GM18861 (cell line): ENCODE measurements at regions not wholly inside any gene's neighbourhood (a gene's known extent, or its start where the extent isn't known, plus 50 kb on each side); places are given as distances from the start of the nearest gene placed in this dataset.
"Not testable (repeated sequence)": the region's sequence is repeated elsewhere in the genome, so short reads cannot be mapped to it uniquely, and the experiment has no call there.

Experiments used
- ATAC-seq: cut with Tn5 transposase; IDR thresholded peaks from one replicate; pipeline ENCODE4 v1.9.1; 2021; ENCODE audit not compliant: unreplicated experiment

DNA sequence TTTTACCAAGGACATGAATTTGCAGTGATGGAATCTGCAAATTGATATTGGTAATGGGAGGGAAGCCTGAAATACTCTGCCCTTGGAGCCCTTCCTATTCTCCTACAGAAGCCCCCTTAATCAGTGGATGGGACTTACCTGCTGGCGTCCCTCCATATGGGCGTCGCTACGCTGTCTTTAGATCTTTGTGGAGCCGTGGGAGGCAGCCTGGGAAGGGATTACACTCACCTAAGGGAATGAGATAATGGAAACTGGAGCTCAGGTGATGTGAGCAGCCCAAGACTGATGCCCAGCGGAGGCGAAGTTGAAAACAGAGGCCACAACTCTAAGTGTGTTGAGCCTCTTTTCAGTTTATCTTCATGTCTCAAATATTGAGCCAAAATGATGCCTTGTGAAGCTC, 306.6 kb downstream of the MYCN start:
- no peak for ATAC-seq

- ATAC-seq, result no peak
These were observed 306.0 kb downstream of the MYCN start for GRCh38 chr2:16246281-16246850.

DNA sequence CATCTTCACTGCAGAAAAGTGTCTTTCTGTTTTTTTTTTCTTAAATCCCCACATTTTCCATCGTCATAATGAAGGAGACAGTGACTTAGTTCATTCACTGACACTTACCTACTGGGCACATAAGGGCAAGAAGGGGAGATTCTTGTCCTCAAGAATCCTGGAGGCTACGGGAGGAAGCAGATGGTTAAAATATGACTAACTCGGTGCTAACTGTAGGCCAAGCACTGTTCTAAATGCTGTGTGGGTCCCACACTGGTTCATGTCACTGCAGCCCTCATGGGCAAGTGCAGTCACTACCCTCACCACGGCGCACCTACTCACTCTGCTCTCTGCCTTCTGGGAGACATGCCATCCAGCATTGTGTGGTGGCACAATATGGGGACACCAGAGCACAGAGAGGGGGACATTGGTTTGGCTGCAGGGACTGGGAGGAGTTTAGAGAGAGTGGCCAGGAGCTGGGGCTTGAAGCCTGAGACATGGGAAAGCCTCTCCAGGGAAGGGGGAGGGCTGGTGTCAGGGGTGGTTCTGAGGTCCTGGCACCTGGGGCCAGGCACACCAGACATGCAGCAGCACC, 305.2 kb downstream of the MYCN start:
- ATAC-seq, result no peak

DNA sequence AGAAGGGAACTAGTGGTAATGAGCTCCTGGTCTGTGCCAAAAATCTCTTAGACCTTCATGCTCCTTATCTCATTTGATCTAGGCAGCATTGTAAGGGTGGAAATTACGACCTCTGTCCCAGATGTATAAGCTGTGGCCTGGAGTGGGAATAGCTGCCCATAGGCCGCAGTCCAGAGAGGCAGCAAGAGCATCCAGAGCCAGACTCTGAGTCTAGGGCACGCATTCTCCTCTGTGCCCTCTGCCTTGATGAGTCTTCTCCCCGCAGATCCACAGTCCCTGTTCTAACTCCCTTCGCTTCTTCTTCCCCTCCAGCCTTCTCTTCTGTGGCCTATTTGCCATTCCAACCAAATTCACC, 304.6 kb downstream of the MYCN start:
- ATAC-seq, result no peak

- ATAC-seq, result no peak
These were observed 304.0 kb downstream of the MYCN start for GRCh38 chr2:16244153-16244965.

- no peak for ATAC-seq
These were observed 303.2 kb downstream of the MYCN start for GRCh38 chr2:16243411-16243996.

- ATAC-seq, result no peak
These were observed 302.6 kb downstream of the MYCN start for GRCh38 chr2:16242906-16243305.

DNA sequence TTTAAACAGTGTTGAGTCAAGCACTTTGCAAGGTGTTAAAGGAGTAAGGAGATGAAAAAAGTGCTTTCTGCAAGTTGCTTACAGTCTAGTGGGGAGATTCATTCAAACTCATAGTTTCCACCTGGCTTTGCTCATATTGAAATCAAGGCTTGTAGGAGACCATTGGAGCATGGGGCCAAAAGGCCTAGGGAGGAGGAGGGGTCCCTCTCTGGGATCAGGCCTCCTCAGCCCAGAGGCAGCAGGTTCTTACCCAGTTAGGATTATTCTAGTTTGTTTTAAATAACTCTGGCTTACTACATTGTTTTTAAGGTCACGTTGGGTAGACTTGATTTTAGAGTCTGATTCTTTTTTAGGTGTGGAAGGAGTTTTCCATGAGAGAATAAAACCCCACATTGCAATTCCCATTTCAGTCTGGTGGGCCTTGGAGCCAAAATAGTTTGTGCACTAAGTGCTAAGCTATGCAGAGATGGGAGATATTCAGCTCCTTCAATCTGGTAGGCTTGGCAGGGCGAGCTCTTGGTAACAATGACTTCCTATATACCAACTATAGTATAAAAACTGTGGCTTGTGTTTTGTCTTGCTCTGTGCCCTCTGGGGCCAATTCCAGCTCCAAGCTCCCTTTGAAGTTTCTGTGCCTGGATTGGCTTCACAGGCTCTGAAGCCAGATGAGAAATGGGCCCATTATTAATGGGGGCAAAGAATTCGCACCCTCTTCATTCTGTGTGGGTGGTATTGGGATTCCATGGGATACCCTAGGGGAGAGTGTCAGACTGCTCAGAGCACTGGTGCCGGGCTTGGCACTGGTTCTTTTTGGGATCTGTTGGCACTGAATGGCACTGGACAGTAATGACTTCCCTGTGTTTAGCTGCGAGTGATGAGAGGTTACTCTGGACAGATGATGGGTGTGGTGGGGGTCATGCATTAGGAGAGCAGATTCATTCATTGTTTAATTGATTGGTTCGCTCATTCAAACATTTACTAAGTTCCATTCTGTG, 301.1 kb downstream of the MYCN start:
- ATAC-seq, result no peak

- ATAC-seq, result no peak
These were observed 300.1 kb downstream of the MYCN start for GRCh38 chr2:16240402-16240801.

- no peak for ATAC-seq
These were observed 299.0 kb downstream of the MYCN start for GRCh38 chr2:16239296-16239850.

GRCh38 chr2:16238786-16239185, 298.4 kb downstream of the MYCN start:
- ATAC-seq, result no peak

- no peak for ATAC-seq
These were observed 297.8 kb downstream of the MYCN start for GRCh38 chr2:16238001-16238761.

- ATAC-seq, result no peak
These were observed 295.4 kb downstream of the MYCN start for GRCh38 chr2:16235747-16236146.

DNA sequence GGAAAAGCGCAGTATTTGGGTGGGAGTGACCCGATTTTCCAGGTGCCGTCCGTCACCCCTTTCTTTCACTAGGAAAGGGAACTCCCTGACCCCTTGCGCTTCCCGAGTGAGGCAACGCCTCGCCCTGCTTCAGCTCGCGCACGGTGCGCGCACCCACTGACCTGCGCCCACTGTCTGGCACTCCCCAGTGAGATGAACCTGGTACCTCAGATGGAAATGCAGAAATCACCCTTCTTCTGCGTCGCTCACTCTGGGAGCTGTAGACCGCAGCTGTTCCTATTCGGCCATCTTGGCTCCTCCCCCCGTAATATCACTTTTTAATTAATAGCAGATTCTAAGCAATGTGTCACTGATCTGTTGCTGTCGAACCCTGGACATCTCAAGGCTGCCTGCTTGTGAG, 294.9 kb downstream of the MYCN start:
- ATAC-seq, result not testable (repeated sequence)

DNA sequence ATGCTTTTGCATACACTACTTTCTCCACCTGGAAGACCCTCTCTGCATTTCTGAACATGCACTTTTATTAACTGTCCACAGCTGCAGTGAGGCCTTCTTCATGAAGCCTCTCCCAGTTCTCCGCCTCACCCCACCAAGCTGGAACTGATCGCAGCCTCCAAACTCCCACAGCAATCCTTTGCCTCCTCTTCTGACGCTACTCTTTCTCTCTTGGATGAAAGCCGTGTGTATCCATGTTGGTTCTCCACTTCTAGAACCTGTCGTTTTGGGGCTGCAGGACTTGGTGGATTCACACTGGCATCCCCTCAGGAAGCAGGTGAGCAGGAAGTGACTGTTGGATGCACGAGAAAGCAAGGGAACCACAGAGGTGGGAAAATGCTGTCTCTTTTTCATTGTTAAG, 288.6 kb downstream of the MYCN start:
- ATAC-seq, result no peak

DNA sequence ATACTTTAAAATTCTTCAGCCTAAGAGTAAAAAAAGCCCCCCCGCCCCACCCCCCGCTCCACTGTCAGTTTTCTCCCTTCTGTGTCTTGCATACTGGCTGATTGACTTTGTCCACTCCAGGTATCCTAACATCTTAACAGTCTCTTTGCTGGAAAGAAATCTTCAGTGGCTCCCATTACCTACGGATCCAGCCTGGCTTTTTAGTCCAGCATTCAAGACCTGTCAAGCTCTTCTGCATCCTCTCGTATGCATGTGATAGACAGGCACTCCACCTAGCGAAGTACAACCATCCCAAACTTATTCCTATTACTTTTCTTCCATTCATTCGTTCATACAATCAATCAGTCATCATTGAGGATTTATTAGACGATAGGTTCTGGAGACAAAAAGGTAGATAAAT, 288.1 kb downstream of the MYCN start:
- ATAC-seq, result no peak

GRCh38 chr2:16227811-16228462, 287.6 kb downstream of the MYCN start:
- no peak for ATAC-seq

GRCh38 chr2:16226943-16227664, 286.8 kb downstream of the MYCN start:
- ATAC-seq, result no peak

GRCh38 chr2:16226381-16226780, 286.0 kb downstream of the MYCN start:
- no peak for ATAC-seq
